Hepatocyte (in vitro differentiated cells): ENCODE measurements at regions not wholly inside any gene's neighbourhood (a gene's known extent, or its start where the extent isn't known, plus 50 kb on each side); places are given as distances from the start of the nearest gene placed in this dataset.

ENCODE experiments used
- DNase-seq: peaks from one replicate; pipeline ENCODE4 v3.0.0-alpha.2; 2016; ENCODE audit warnings: low spot score
- H2AFZ ChIP-seq: fragments of 200-600 bp; sonication (generic); 2 replicates; pipeline ENCODE4 v1.6.0; 2016; ENCODE audit warnings: antibody characterized with exemption, mild to moderate bottlenecking
- H3K27ac ChIP-seq: fragments of 200-600 bp; sonication (generic); 2 replicates; pipeline ENCODE4 v1.5.1; 2016; ENCODE audit warnings: mild to moderate bottlenecking
- H3K27me3 ChIP-seq: fragments of 200-600 bp; sonication (generic); 2 replicates; pipeline ENCODE4 v1.6.1; 2016
- H3K36me3 ChIP-seq: fragments of 200-600 bp; sonication (generic); replicated peaks from 2 replicates; pipeline ENCODE4 v1.5.1; 2016; ENCODE audit warnings: low read depth; ENCODE audit not compliant: insufficient read depth
- H3K4me1 ChIP-seq: fragments of 200-600 bp; sonication (generic); 2 replicates; pipeline ENCODE4 v1.5.1; 2016; ENCODE audit warnings: mild to moderate bottlenecking, moderate library complexity; ENCODE audit not compliant: insufficient read depth
- H3K4me2 ChIP-seq: fragments of 200-600 bp; sonication (generic); 2 replicates; pipeline ENCODE4 v1.6.0; 2016
- H3K4me3 ChIP-seq: fragments of 200-600 bp; sonication (generic); 2 replicates; pipeline ENCODE4 v1.5.1; 2016; ENCODE audit warnings: mild to moderate bottlenecking
- H3K79me2 ChIP-seq: fragments of 200-600 bp; sonication (generic); 2 replicates; pipeline ENCODE4 v1.6.0; 2017; ENCODE audit warnings: mild to moderate bottlenecking
- H3K9me2 ChIP-seq: fragments of 200-600 bp; sonication (generic); replicated peaks from 2 replicates; pipeline ENCODE4 v1.6.0; 2017; ENCODE audit warnings: mild to moderate bottlenecking; ENCODE audit not compliant: insufficient read depth
- H3K9me3 ChIP-seq: fragments of 200-600 bp; sonication (generic); 2 replicates; pipeline ENCODE4 v1.5.1; 2016; ENCODE audit warnings: low read depth, mild to moderate bottlenecking
- H4K20me1 ChIP-seq: fragments of 200-600 bp; sonication (generic); 2 replicates; pipeline ENCODE4 v1.6.0; 2016; ENCODE audit warnings: mild to moderate bottlenecking; ENCODE audit not compliant: insufficient read depth, poor library complexity, severe bottlenecking
- EZH2 ChIP-seq: fragments of 200-600 bp; sonication (generic); IDR thresholded peaks from 2 replicates; pipeline ENCODE4 v1.6.1; 2016; ENCODE audit warnings: antibody characterized with exemption, mild to moderate bottlenecking, borderline replicate concordance
- EZH2phosphoT487 ChIP-seq: fragments of 200-600 bp; sonication (generic); IDR thresholded peaks from one replicate; pipeline ENCODE4 v1.6.1; 2018; ENCODE audit warnings: antibody characterized with exemption, mild to moderate bottlenecking, low read depth, moderate library complexity; ENCODE audit not compliant: unreplicated experiment, severe bottlenecking
- WGBS: methylation state at CpG from one replicate; pipeline ENCODE4 v1.1.6; 2016; ENCODE audit warnings: low lambda C conversion rate; ENCODE audit errors: missing lambda C conversion rate; 5-methylcytosine and 5-hydroxymethylcytosine counted together
- TF ChIP-seq, protein P1 (sequence below): fragments of 200-600 bp; sonication (generic); IDR thresholded peaks from 2 replicates; pipeline ENCODE4 v1.5.1; 2016; ENCODE audit warnings: antibody characterized with exemption, mild to moderate bottlenecking; ENCODE audit not compliant: poor library complexity

DNA sequence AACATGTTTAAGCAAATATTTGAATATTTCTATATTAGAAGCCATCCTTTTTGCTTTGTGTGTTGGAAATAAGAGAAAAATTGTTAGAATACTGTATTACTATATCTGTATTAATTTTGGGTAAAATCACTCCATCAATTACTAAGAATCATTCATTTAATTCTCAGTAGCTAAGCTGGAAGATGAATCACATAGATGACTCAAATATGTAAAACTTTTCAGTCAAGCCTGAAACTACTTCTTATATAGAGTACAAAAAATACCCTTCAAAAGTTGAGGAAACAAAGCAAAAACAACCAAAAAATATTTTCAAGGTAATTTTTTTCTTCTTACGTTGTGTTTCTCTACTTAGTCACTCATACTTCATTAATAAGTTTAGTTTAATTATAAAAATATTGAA, 205.7 kb upstream of the ROBO1 start:
- Histone ChIP-seq H3K27ac (no peak overlapping the region), H3K27me3 (no peaks in the 10 kb centered on the region), H3K36me3 (no peaks in the 10 kb centered on the region), H4K20me1 (no peaks in the 10 kb centered on the region), H3K9me2 (no peaks in the 10 kb centered on the region), H2AFZ (no peak overlapping the region), H3K4me2 (no peak overlapping the region), H3K9me3 (no peaks in the 10 kb centered on the region), H3K79me2 (no peaks in the 10 kb centered on the region), H3K4me3 (no peak overlapping the region), H3K4me1 (no peaks in the 10 kb centered on the region)
- no peak for DNase-seq
- WGBS, result 94% methylated on average over 1 of the region's 1 CpG
- TF ChIP-seq EZH2phosphoT487, result no peak

DNA sequence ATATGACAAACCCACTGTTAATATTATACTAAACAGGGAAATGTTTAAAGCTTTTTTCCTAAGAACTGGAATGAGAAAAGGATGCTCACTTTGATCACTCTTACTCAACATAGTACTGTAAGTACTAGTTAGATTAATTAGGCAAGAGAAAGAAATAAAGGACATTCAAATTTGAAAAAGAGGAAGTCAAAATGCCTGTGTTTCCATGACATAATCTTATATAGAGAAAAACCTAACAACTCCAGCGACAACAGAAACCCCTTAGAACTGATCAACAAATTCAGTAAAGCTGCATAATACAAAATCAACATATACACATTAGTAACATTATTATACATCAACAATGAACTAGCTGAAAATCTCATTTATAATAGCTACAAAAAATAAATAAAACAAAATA, 200.6 kb upstream of the ROBO1 start:
- no peak for DNase-seq
- Histone ChIP-seq H2AFZ (no peak overlapping the region), H3K9me2 (no peaks in the 10 kb centered on the region), H3K4me3 (no peak overlapping the region), H3K36me3 (no peaks in the 10 kb centered on the region), H3K9me3 (no peaks in the 10 kb centered on the region), H3K4me2 (no peak overlapping the region), H4K20me1 (no peaks in the 10 kb centered on the region), H3K27me3 (no peaks in the 10 kb centered on the region), H3K4me1 (no peaks in the 10 kb centered on the region), H3K79me2 (no peaks in the 10 kb centered on the region), H3K27ac (no peak overlapping the region)
- WGBS, result 90% methylated on average over 1 of the region's 1 CpG
- TF ChIP-seq, protein P1, sequence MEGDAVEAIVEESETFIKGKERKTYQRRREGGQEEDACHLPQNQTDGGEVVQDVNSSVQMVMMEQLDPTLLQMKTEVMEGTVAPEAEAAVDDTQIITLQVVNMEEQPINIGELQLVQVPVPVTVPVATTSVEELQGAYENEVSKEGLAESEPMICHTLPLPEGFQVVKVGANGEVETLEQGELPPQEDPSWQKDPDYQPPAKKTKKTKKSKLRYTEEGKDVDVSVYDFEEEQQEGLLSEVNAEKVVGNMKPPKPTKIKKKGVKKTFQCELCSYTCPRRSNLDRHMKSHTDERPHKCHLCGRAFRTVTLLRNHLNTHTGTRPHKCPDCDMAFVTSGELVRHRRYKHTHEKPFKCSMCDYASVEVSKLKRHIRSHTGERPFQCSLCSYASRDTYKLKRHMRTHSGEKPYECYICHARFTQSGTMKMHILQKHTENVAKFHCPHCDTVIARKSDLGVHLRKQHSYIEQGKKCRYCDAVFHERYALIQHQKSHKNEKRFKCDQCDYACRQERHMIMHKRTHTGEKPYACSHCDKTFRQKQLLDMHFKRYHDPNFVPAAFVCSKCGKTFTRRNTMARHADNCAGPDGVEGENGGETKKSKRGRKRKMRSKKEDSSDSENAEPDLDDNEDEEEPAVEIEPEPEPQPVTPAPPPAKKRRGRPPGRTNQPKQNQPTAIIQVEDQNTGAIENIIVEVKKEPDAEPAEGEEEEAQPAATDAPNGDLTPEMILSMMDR, result no peak
- TF ChIP-seq EZH2, result no peak
- no peak for TF ChIP-seq EZH2phosphoT487

DNA sequence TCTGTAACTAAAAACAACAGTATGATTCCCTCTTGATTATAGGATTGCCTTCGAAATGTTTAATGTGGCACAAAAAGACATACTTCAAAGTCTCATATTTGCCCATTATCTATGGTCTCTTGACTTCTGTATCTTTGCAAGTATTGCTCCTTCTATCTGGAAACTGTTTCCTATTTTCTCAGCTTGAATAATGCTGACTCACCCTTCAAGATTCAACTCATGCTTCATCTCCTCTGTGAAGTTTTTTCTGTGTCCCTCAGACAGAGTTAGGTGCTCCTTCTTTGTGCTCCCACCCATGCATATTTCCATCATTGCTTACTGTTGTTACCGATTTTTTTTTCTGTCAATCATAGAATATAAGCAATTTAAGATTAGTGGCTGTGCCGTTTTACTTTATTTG, 192.8 kb upstream of the ROBO1 start:
- no peak overlapping the region for H3K27ac ChIP-seq
- no peak overlapping the region for H3K4me2 ChIP-seq
- H3K27me3 ChIP-seq, result no peaks in the 10 kb centered on the region
- H3K4me3 ChIP-seq, result no peak overlapping the region
- H2AFZ ChIP-seq, result no peak overlapping the region
- TF ChIP-seq, protein P1, result no peak
- TF ChIP-seq EZH2phosphoT487 (no peak), EZH2 (no peak)
- no peaks in the 10 kb centered on the region for H3K79me2 ChIP-seq
- DNase-seq, result no peak
- H3K9me3 ChIP-seq, result no peaks in the 10 kb centered on the region
- H4K20me1 ChIP-seq, result no peaks in the 10 kb centered on the region
- WGBS, result 69% methylated on average over 3 of the region's 3 CpGs
- no peaks in the 10 kb centered on the region for H3K4me1 ChIP-seq
- H3K9me2 ChIP-seq, result no peaks in the 10 kb centered on the region
- H3K36me3 ChIP-seq, result no peaks in the 10 kb centered on the region

DNA sequence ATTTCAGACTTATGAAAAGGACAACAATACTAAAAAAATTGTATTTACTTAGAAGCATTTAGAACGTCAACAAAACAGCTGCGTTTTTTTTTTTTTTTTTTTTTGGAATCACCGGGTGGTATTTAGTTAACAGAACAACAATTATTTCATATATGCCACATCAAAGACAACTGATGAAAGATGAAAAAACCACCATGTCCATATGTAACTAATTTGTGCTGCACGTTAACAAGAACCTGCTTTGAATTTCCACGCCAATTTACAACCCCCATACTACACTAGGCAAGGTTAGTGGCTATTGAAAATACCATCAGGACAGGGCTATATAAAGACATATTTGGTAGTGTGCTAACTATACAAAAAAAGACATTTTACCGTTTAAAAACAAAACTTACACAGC, 189.3 kb upstream of the ROBO1 start:
- H3K4me2 ChIP-seq, result no peak overlapping the region
- H2AFZ ChIP-seq, result no peak overlapping the region
- no peaks in the 10 kb centered on the region for H3K9me2 ChIP-seq
- no peaks in the 10 kb centered on the region for H4K20me1 ChIP-seq
- no peaks in the 10 kb centered on the region for H3K79me2 ChIP-seq
- H3K36me3 ChIP-seq, result no peaks in the 10 kb centered on the region
- no peaks in the 10 kb centered on the region for H3K27me3 ChIP-seq
- no peaks in the 10 kb centered on the region for H3K9me3 ChIP-seq
- no peaks in the 10 kb centered on the region for H3K4me1 ChIP-seq
- WGBS, result 62% methylated on average over 6 of the region's 6 CpGs
- no peak for DNase-seq
- TF ChIP-seq, protein P1, result no peak
- no peak for TF ChIP-seq EZH2
- TF ChIP-seq EZH2phosphoT487, result no peak
- H3K4me3 ChIP-seq, result no peak overlapping the region
- H3K27ac ChIP-seq, result no peak overlapping the region
